HG03175 (cell line): ENCODE measurements at regions not wholly inside any gene's neighbourhood (a gene's known extent, or its start where the extent isn't known, plus 50 kb on each side); places are given as distances from the start of the nearest gene placed in this dataset.

Experiments used
- ATAC-seq: cut with Tn5 transposase; IDR thresholded peaks from one replicate; pipeline ENCODE4 v1.9.1; 2021; ENCODE audit warnings: mild to moderate bottlenecking, moderate library complexity; ENCODE audit not compliant: unreplicated experiment

DNA sequence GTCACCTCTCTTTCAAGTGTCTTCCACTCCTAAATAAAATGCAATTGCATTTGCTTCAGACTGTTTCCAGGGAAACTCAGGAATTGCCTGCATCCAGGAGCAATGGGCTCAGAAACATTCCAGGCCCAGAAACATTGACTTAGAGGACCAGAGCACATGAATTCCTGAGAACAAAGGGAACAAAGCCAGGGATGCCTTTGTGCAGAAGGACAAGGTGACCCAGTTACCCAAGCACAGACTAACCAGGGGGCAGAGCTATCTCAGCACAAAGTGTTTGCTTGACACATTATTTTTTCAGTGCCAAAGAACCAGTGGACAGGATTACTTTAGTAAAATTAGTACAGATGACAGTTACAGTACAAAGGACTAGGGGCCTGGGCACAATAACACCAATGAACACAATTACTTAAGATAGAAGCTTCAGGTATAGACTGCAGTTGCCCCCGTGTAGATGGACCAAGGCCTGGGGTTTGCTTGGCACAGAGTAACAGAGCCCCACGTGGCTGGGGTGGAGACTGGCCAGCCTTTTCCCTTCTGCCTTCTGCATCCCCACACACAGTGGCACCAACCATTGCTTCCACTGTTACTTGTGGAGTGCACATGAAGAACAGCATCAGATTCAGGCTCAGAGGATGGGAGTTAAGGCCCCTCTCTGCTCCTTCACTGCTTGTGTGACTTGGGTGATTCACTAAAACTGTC lies 500.8 kb downstream of the INSC start:
- ATAC-seq: no peak

DNA sequence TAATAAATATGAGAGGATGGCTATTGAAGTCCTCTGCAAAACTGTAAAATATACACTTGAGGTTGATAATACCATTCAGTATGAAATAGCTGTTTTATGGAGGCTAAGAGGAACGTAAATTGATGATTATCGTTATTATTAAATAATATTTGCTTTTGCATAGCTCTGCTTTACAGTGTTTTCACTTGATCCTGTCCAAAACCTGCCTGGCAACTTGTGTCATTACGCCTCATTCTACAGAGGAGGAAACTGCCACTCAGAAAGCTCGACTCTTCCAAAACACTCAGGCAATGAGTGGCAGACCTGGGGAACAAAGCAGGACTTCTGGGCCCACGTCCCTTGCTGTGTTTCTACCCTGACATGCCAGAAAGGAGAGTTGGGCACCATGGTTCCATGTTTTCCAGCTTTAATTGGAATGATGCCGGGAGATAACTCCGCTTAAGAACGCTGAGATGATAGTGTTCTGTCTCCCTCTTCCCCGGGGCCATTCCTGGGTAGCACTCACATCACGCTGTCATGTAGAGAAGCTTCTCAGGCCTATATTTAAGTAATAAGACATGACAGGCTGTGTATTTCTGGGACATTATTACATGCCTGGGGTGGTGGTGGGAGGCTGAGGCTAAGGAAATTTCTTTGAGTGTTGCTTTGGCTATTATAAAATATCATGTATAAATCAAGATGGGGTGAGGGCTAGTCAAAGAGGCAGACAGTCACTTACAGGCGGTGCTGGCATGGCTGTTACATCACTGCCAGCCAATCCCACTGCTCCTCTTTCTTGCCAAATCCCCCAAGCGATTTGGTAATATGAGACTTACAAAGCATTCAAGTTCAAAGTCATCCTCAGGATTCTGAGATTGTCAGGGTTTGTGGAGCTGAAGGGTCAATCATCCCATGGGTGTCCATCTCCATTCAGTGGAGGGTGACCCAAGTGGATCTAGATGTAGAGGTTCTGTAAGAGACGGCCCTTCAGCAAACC lies 501.7 kb downstream of the INSC start:
- no peak for ATAC-seq

DNA sequence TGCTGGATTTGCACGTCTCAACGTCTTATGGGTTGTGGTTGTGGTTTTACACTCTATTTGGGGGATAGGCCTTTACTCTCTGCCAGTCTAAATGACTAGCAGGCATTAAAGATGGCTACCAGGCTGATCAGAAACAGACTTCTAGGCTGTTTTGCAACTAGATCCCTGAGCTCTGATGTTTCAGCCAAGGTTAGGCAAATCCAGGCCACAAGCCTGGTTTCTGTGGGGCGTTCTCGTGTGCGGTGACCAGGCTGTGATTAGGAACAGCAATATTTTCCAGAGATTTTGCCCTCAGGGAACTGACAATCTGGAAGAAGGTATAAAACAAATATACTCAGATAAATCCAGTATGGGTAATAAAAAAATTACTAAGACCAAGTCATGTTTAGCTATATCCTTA lies 502.4 kb downstream of the INSC start:
- ATAC-seq: no peak

DNA sequence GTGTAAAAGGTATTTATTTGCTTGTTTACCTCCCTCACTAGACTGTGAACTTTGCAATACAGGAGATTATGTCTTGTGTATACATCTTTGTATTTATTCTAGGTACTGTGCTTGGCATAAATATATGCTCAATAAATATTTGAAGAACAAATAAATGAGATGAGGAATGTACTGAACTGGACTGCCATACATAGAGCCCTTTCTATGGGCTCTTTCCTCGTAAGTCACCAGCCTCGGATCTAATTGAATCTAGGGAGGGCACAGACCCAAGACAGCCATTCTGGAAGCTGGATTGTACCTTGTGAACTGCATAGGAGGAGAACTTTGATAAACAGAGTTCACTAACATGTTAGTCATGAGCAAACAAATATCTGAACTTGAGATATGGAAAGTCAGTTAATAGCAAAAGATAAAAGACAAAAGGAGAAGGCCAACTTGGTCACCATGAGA lies 503.9 kb downstream of the INSC start:
- no peak for ATAC-seq

DNA sequence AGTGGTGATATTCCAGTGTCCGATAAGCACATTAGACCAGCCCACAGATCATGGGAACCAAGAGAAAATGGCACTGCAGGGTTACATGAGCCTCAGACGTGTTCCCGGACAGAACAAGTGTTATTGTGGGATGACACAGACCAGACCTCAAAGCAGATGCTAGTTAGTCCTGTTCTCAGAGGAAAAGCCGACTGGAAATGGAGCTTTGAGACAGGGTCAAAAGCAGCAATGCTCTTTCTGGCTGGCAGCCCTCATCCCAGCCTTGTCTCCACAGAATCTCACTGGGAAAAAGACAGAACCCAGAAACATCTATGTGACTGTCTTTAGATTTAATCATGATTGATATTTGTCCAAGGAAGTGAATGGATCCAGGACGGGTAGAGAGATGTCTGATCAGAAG lies 506.8 kb downstream of the INSC start:
- ATAC-seq: no peak

DNA sequence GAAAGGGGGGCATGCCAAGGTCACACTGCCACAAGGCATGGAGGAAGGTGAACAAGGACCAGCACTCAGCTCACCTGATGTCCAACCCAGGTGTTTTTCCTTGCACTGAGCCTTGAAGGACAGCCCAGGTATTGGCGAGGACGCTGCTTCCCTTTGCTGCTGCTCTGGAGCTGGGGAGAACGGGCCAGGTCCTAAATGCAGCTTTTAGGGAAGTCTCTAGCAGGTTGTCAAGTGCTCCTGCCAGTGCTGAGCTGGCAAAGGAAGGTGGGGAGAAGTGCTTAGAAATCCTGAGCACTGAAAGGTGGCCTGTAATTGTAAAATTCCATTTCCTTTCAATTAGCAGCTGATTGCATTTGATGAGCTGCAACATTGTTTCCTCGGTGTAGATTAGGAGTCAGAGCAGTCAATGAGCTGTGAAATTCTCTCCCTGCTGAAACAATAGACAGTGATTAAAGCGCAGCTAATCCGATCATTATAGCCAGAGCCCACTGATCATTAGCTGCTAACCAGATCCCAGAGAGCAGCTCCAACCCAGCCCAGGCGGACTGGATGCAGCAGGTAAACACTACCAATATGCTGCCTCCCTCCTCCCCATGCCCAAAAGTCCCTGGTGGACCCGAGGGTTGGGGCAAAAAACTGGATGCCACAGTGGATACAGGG lies 507.6 kb downstream of the INSC start:
- no peak for ATAC-seq

DNA sequence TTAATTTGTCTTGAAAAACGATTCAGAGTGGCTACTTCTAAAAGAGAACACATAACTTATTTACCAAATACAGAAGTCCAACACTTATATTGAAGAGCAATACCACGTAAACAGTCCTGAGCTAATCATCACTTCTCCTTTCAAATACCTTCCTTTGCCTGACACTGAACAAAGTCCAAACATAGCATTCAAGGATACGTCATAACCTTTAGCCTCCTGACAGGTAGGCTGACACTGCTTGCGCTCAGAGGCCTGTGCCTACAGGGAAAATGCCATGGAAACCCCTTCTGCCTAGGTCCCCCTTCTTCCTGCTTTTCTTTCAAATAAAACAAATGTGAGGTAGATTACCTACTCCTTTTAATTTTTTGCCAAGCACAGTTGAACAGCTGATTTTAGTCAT lies 510.0 kb downstream of the INSC start:
- ATAC-seq: no peak

DNA sequence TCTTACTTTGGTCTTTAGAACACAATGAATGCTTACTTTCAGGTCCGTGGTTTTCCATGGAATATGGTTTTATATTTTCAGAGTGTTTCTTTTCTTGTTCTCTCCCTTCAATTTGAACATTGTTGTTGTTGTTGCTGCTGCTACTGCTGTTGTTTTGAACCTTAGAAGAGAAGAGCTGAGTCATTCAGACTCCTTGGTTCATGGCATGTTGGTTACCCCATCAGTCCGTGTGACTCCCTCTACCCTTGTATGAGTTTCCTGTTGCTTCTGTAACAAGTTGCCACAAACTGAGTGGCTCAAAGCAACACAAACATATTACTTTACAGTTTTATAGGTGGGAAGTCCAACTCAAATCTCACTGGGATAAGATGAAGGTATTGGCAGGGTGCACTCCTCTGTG lies 511.0 kb downstream of the INSC start:
- ATAC-seq: no peak

DNA sequence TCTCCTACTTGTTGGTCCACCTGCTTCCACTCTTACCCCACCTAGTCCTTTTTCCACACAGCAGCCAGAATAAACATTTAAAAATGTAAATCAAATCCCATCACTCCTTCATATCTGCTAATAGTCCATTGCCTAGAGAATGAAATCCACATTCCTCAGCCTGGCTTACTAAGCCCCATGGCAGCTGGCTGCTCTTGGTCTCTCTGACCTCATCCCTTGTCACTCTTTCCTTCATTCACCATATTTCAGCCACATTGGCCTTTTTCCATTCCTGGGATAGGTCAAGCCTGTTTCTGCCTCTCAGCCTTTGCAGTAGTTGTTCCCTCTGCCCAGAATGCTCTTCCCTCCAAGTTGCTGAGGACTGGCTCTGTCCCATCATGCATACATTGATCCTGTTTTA lies 512.8 kb downstream of the INSC start:
- ATAC-seq: no peak

DNA sequence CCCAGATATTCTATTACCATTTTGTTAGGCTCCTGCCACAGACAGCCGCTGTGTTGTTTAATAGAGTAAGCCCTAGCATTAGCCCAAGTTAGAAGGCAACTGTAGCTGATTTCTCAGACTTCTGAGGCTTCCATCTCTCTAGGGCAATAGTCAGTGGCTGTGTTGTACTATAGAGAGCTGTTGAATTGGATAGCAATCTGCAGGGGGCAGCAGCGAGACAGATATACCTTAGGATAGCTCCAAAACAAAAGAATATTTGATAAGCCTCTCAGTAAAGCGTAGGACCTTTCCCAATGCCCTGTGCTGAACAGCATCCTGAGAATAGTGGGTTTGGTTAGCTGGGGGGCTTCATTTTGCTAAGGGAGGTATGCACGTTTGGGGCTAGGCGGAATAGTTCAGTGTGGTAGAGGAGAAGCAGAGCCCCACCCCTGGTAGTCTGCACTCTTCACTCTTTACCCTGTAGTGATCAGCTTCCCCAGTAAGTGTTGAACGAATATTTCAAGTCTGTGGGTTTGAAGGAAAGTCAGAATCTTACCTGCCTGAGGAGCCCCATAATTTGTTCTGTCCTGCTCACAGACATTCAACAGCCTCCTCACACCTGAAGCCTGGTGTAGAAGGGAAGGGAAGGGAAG lies 515.1 kb downstream of the INSC start:
- ATAC-seq: no peak

DNA sequence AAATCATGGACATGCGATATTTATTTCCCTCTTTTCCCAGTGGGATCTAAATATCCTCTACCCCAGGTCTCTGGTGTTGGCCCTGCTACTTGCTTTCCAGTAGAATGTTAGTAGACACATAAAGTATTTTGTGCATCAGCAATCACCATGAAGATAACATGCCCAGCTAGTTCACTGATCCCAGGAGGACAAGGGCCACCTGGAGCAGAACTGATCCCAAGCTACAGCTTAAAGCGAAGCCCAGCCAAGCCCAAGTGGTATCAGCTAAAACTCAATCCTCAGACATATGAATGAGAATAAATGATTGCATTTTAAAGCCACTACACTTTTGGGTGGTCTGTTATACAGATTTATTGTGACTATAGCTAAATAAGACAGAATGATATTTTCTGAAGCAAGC lies 516.2 kb downstream of the INSC start:
- ATAC-seq: no peak

DNA sequence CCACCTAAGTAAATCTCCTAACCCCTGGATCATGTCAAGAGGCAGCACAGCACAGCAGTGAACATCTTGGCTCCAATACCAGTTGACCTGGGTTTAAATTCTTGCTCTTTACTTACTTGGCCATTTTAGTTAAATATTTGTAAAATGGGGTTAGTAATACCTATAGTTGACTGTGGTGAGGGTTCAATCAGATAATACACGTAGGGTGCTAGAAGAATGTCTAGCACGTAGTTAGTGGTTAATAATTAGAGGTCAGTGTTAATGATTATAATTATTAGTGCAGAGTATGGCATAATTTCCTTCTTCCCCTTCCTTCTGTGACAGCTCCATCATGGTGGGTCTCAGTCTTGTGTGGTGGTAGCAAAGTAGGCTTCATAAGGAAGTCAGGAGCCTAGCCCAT lies 520.8 kb downstream of the INSC start:
- ATAC-seq: peak; percentile 62

DNA sequence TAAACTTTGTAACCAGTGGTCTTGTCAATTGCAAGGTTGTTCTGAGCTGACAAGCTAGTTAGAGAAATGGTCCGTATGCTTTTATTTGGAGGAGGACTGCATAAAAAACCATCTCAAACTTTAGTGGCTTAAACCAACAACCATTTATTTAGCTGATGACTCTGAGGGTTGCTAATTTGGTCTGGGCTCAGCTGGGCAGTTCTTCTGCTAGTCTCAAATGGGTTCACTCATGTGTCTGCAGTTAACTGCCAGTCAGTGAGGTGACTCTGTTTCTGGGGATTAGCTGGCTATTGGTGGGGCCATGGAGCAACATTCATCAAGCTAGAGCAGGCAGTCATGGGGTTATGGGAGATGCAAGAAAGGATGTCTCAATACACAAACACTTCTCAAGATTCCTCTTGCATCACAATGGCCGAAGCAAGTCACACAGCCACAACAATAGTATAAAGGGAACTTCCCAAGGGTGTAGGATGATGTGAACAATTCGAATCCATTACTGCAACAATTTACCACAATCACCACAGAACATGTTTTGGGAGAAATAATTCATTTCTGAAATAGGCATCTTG lies 521.9 kb downstream of the INSC start:
- ATAC-seq: no peak

DNA sequence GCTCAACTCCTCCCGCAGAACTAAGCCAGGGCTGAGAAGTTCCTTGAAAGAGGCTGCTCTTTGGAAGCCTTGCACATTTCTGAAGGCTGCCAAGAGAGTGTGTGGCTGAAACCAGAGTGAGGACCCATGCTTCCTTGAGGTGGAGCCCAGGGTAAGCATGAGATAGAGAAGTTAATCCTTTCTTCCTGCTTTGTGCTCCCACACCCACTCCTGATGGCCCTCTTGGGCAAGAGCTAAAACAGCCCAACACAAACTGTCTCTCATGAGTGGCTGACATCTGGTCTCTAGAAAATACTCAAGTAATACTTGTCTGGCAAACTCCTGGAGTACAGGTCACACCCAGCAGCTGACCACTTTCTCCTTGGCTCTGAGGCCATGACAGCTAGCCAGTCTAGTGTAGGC lies 523.7 kb downstream of the INSC start:
- ATAC-seq: no peak

DNA sequence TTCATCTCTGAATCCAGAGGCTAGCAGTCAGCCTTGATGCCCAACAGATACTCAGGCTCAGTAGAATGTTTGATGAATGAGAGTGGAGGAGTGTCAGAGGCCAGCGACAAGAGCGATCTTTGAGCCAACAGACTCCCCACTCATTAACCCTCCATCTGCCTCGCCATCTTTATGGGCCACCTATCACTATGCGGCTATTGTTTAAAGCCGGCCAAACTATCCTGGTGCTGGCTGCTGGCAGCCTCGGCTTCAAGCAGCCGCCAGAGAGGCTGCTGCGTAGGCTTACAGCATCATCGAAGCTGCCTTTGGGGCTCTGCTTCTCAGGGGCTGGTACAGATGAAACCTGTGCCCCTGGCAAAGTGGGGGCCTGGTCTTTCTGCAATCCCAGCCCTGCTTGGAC lies 525.6 kb downstream of the INSC start:
- ATAC-seq: no peak

DNA sequence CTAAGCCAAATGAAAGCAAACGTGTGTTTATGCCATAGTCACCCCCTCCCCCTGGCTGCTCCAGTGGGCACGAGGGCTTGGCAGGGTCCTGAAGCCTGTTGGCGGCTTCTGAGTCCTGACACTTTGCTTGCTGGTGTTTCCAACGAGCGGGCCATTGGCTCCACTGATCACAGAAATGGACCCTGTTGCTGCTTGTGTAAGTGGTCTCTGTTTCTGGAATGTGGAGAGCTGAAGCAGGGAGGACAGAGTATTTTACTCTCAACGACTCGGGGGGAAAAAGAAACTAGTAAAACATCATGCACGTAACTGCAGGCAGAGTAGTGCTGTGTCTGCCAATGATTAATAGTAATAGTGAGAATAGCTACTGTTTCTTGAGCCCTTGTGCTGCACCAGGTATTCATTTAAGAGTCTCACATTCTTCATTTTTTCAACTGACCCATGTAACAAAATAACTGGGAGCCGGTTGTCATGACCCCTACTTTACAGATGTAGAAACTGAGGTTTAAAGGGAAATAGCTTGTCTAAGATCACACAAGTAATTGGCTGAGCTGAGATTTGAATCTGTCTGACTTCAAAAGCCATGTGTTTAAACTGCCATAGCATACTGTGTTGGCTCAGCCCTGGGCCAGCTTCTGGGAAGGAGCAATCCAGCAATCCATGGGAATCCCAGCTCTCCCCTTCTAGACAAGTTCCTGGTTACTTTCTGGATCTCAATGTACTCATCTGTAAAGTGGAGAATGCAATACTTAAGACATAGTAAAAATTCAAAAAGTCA lies 526.7 kb downstream of the INSC start:
- peak; percentile 50 for ATAC-seq

DNA sequence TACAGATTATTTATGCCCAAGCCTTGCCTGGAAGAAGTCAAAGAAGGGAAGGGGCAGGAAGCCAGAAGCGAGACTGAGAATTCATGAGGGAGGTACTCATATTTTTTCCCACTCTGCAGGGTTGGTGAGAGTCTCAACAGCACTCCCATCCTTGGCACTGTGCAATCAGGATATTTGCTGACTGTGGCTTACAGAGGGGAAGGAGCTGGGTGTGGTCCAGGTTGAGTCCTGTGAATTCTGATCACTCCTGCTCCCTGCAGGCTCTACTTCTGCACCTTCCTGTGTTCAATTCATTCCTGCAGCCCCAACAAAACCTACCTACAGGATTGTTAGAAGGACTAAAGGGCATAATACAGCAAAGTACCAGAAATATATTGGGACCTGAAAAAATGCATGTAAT lies 530.5 kb downstream of the INSC start:
- ATAC-seq: no peak

DNA sequence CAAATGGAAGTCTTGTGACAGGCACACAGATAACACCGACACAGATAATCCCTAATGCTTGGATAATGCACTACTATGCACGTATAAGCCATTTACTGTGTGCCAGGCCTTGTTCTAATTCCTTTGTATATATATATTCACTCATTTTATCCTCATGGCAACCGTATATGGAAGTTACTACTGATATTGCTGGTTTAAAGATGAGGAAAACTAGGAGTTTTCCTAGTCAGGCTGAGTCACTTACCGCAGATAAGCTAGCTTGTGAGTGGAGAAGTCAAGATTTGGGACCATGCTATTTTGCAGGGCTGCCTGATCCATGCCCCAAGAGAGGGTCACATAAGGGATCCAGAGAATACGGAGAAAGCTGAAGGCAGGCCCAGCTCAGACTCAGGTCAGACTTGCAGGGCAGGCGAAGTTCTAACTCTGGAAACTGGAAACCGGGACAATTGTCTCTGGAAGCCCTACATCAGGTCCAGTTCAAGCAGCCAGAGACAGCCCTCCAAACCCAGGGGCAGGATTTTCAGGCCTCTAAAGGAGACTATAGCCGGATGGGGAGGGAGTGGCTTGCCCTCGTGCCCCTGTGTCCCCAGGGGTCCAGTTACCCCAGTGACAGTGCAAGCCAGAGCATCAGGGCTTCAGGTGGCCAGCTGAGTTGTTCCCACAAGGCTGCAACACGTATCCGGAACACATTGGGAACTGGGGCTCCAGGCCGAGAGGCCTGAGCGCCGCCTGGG lies 534.8 kb downstream of the INSC start:
- peak; percentile 20 for ATAC-seq
